WERI-Rb-1 (cell line): ENCODE measurements at regions not wholly inside any gene's neighbourhood (a gene's known extent, or its start where the extent isn't known, plus 50 kb on each side); places are given as distances from the start of the nearest gene placed in this dataset.
A peak's percentile ranks its signal among the peaks of the same experiment; 100 is the strongest.

Experiments
- DNase-seq: peaks from one replicate; pipeline ENCODE4 v3.0.0-alpha.2; 2020
- H3K27ac ChIP-seq: fragments of 250-450 bp; sonication (Bioruptor Pico); 2 replicates; pipeline ENCODE4 v1.5.1; 2020; ENCODE audit warnings: mild to moderate bottlenecking, moderate library complexity
- H3K27me3 ChIP-seq: fragments of 250-450 bp; sonication (Bioruptor Pico); 2 replicates; pipeline ENCODE4 v1.5.1; 2021; ENCODE audit warnings: mild to moderate bottlenecking, low read depth, moderate library complexity; ENCODE audit not compliant: insufficient read depth, severe bottlenecking
- H3K36me3 ChIP-seq: fragments of 250-450 bp; sonication (Bioruptor Pico); 2 replicates; pipeline ENCODE4 v1.5.1; 2020; ENCODE audit warnings: mild to moderate bottlenecking, moderate library complexity
- H3K4me3 ChIP-seq: 2 replicates; pipeline ENCODE4 v1.5.1; 2011; ENCODE audit warnings: low read depth, mild to moderate bottlenecking, control low read depth, low read length
- H3K9me3 ChIP-seq: fragments of 250-450 bp; sonication (Bioruptor Pico); 2 replicates; pipeline ENCODE4 v1.5.1; 2021; ENCODE audit warnings: mild to moderate bottlenecking, moderate library complexity; ENCODE audit not compliant: severe bottlenecking
- CTCF ChIP-seq: IDR thresholded peaks from 2 replicates; pipeline ENCODE4 v1.5.1; 2011; ENCODE audit warnings: low read depth, mild to moderate bottlenecking, control low read depth, inconsistent platforms, low read length

GRCh38 chr5:15117688-15118087, 246.1 kb upstream of the ANKH start:
- no peak for TF ChIP-seq CTCF
- Histone ChIP-seq H3K27me3 (no peaks in the 10 kb centered on the region), H3K9me3 (peaks cover 6% of the 10 kb centered on the region), H3K36me3 (no peaks in the 10 kb centered on the region), H3K4me3 (no peak overlapping the region), H3K27ac (no peak overlapping the region)
- no peak for DNase-seq

GRCh38 chr5:15116996-15117395, 245.4 kb upstream of the ANKH start:
- no peak for TF ChIP-seq CTCF
- Histone ChIP-seq H3K27me3 (no peaks in the 10 kb centered on the region), H3K4me3 (no peak overlapping the region), H3K27ac (no peak overlapping the region), H3K9me3 (peaks cover 6% of the 10 kb centered on the region), H3K36me3 (no peaks in the 10 kb centered on the region)
- no peak for DNase-seq

GRCh38 chr5:15106530-15107283, 235.1 kb upstream of the ANKH start:
- H3K9me3 ChIP-seq = no peaks in the 10 kb centered on the region
- H3K27ac ChIP-seq = no peak overlapping the region
- no peak for TF ChIP-seq CTCF
- no peak for DNase-seq
- H3K4me3 ChIP-seq = no peak overlapping the region
- no peaks in the 10 kb centered on the region for H3K36me3 ChIP-seq
- no peaks in the 10 kb centered on the region for H3K27me3 ChIP-seq

- no peaks in the 10 kb centered on the region for H3K27me3 ChIP-seq
- peak; percentile 75 for DNase-seq
- no peaks in the 10 kb centered on the region for H3K36me3 ChIP-seq
- no peaks in the 10 kb centered on the region for H3K9me3 ChIP-seq
- no peak overlapping the region for H3K27ac ChIP-seq
- H3K4me3 ChIP-seq = no peak overlapping the region
- TF ChIP-seq CTCF = peak; percentile 85
Measured at GRCh38 chr5:15105799-15106393, 234.3 kb upstream of the ANKH start.

- H3K27me3 ChIP-seq = no peaks in the 10 kb centered on the region
- H3K36me3 ChIP-seq = no peaks in the 10 kb centered on the region
- no peak overlapping the region for H3K4me3 ChIP-seq
- H3K27ac ChIP-seq = no peak overlapping the region
- TF ChIP-seq CTCF = no peak
- DNase-seq = no peak
- no peaks in the 10 kb centered on the region for H3K9me3 ChIP-seq
Measured at GRCh38 chr5:15103864-15104263, 232.3 kb upstream of the ANKH start.

GRCh38 chr5:15103130-15103529, 231.6 kb upstream of the ANKH start:
- no peak for DNase-seq
- Histone ChIP-seq H3K36me3 (no peaks in the 10 kb centered on the region), H3K27ac (no peak overlapping the region), H3K9me3 (no peaks in the 10 kb centered on the region), H3K27me3 (no peaks in the 10 kb centered on the region), H3K4me3 (no peak overlapping the region)
- no peak for TF ChIP-seq CTCF
